ENCODE measurements at regions not wholly inside any gene's neighbourhood (a gene's known extent, or its start where the extent isn't known, plus 50 kb on each side); places are given as distances from the start of the nearest gene placed in this dataset.

- TF ChIP-seq, protein P1, sequence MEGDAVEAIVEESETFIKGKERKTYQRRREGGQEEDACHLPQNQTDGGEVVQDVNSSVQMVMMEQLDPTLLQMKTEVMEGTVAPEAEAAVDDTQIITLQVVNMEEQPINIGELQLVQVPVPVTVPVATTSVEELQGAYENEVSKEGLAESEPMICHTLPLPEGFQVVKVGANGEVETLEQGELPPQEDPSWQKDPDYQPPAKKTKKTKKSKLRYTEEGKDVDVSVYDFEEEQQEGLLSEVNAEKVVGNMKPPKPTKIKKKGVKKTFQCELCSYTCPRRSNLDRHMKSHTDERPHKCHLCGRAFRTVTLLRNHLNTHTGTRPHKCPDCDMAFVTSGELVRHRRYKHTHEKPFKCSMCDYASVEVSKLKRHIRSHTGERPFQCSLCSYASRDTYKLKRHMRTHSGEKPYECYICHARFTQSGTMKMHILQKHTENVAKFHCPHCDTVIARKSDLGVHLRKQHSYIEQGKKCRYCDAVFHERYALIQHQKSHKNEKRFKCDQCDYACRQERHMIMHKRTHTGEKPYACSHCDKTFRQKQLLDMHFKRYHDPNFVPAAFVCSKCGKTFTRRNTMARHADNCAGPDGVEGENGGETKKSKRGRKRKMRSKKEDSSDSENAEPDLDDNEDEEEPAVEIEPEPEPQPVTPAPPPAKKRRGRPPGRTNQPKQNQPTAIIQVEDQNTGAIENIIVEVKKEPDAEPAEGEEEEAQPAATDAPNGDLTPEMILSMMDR (IDR thresholded peaks at IDR 0.05) = no peak
- TF ChIP-seq POLR2A (IDR thresholded peaks at IDR 0.05) = no peak
These were observed 256.9 kb upstream of the PTPRD start for GRCh38 chr9:10869687-10870086.

Data from heart left ventricle (tissue), 13 donors.